Prostate gland (tissue), 2 donors: ENCODE measurements at regions not wholly inside any gene's neighbourhood (a gene's known extent, or its start where the extent isn't known, plus 50 kb on each side); places are given as distances from the start of the nearest gene placed in this dataset.

Source experiments
- CTCF ChIP-seq, 4 experiments: fragments of 200-600 bp in 2 of 4; fragments of 450-650 bp in 2 of 4; sonication (generic) in 2 of 4; IDR thresholded peaks; 1 replicate in 3 of 4; 2 replicates in 1 of 4; pipeline ENCODE4 v1.5.1; 2016 to 2019; ENCODE audit warnings: antibody characterized with exemption in 4 of 4, mild to moderate bottlenecking in 2 of 4, moderate library complexity in 2 of 4
- POLR2A ChIP-seq: fragments of 450-650 bp; IDR thresholded peaks from one replicate; pipeline ENCODE4 v1.6.1; 2016; ENCODE audit warnings: antibody characterized with exemption, mild to moderate bottlenecking

GRCh38 chr10:29958440-29958839 lies 100.9 kb downstream of the JCAD start:
- TF ChIP-seq CTCF (IDR thresholded peaks at IDR 0.05): no peak
- TF ChIP-seq POLR2A: no peak
